ENCODE measurements at regions not wholly inside any gene's neighbourhood (a gene's known extent, or its start where the extent isn't known, plus 50 kb on each side); places are given as distances from the start of the nearest gene placed in this dataset.

DNA sequence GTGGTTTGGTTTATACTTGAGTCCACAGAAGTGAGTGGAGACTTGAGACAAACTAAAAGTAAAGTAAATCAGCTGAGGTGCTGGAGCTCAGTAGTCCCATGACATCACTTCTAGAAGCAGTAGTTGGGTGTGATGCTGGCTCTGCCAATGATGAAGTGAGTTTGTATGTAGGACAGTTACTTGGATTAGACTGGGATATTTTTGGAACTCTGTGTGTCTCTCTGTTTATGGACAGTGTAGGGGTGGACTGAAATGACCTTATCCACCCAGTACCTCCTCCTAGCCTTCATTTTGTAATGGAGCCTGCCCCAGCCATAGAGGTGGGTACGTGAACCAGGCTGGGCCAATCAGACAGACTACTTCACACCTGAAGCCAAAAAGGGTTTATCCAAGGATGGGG lies 52.2 kb downstream of the POLR1D start:
- no peak overlapping the region for H3K4me3 ChIP-seq (ENCODE audit: low read depth, low read length)
- H3K36me3 ChIP-seq (ENCODE audit: control insufficient read depth, insufficient read depth, low read length), result no peaks in the 10 kb centered on the region
- H3K4me1 ChIP-seq (ENCODE audit: control insufficient read depth, insufficient read depth, low read length), result no peaks in the 10 kb centered on the region
- no peaks in the 10 kb centered on the region for H3K27me3 ChIP-seq (ENCODE audit: control insufficient read depth, insufficient read depth, low read length)
- WGBS (ENCODE audit: insufficient coverage), result no CpG with 5 or more reads among the region's 1 CpG
- no peak overlapping the region for H3K27ac ChIP-seq (ENCODE audit: low read depth, low read length)
- H3K9me3 ChIP-seq (ENCODE audit: control insufficient read depth, insufficient read depth, low read length), result no peaks in the 10 kb centered on the region
- DNase-seq (ENCODE audit: low read depth in 4 of 6, low spot score in 6 of 6), result no peak

DNA sequence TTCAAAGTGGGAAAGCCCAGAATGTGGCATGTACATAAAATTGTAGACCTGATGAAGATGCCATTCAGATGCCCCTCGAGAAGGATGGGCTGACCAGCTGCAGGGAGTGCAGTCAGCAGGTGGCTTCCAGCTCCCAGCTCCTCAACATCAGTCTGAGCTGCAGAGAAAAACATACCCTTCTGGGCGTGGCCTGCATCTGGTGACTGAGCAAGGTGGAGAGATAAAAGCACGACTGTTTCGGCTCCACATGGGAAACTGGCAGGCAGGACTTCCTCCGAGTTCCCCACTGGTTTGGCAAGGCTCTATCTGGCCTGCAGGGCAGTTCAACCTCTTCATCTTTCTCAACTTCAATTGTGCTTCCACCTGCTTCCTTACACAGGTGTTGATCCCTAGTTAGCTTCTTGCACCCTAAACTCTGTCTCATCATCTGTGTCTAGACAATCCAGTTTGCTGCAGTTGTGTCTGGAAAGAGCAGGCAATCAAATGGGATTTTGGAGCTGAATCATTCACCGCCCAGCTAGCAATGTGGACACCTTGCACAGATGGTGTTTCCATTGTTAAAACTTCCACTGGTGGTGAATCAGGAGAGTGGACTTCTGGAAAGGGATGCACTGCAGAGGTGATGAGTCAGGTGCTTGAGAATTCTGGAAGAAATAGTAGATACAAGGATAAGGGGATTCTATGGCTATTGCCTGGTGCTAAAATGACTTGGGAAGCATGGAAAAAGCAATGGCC lies 56.8 kb downstream of the POLR1D start:
- 69% methylated on average over 6 of the region's 6 CpGs for WGBS (ENCODE audit: insufficient coverage)
- H3K4me1 ChIP-seq (ENCODE audit: control insufficient read depth, insufficient read depth, low read length), result no peaks in the 10 kb centered on the region
- no peaks in the 10 kb centered on the region for H3K27me3 ChIP-seq (ENCODE audit: control insufficient read depth, insufficient read depth, low read length)
- no peak for DNase-seq (ENCODE audit: low read depth in 4 of 6, low spot score in 6 of 6)
- H3K36me3 ChIP-seq (ENCODE audit: control insufficient read depth, insufficient read depth, low read length), result no peaks in the 10 kb centered on the region
- H3K9me3 ChIP-seq (ENCODE audit: control insufficient read depth, insufficient read depth, low read length), result no peaks in the 10 kb centered on the region
- H3K27ac ChIP-seq (ENCODE audit: low read depth, low read length), result no peak overlapping the region
- H3K4me3 ChIP-seq (ENCODE audit: low read depth, low read length), result no peak overlapping the region

DNA sequence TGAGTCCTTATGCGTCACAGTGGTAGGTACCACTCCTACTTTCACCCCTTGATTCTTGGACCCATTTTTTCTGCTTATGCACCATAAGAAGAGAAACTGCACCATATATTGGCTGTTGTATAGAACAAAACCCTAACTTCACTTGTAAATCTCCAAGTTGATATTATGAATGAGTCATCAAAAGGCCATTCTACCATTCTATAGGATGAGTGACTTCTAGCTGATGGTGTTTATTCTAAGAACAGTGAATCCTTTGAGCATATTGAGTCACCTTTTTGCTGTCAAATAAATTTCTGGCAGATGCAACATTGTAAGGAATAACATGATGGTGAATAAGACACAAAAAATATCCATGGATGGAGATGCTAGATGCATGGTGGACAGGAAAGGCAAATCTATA lies 57.7 kb downstream of the POLR1D start:
- Histone ChIP-seq H3K36me3 (ENCODE audit: control insufficient read depth, insufficient read depth, low read length) (no peaks in the 10 kb centered on the region), H3K4me1 (ENCODE audit: control insufficient read depth, insufficient read depth, low read length) (no peaks in the 10 kb centered on the region), H3K4me3 (ENCODE audit: low read depth, low read length) (no peak overlapping the region), H3K9me3 (ENCODE audit: control insufficient read depth, insufficient read depth, low read length) (no peaks in the 10 kb centered on the region), H3K27ac (ENCODE audit: low read depth, low read length) (no peak overlapping the region), H3K27me3 (ENCODE audit: control insufficient read depth, insufficient read depth, low read length) (no peaks in the 10 kb centered on the region)
- no peak for DNase-seq (ENCODE audit: low read depth in 4 of 6, low spot score in 6 of 6)
- no CpG with 5 or more reads among the region's 1 CpG for WGBS (ENCODE audit: insufficient coverage)

DNA sequence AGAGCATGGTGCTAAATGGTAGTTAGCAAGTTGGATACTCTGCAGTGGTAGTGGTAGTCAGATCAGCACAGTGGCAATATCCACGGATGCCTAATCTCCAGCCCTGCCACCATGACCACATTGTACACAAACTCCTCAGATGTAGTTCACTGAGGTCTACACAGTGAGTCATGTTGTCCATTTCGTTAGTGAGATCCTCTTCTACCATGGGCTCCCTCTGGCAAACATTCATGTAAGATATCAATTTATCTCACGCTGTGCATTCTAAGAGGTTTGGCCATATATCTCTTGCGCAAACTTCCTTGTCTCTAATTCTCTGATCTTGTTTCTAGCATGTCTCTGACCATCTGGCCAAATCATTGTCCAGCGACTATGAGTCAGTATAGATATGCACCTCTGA lies 58.2 kb downstream of the POLR1D start:
- H3K4me3 ChIP-seq (ENCODE audit: low read depth, low read length), result no peak overlapping the region
- 100% methylated on average over 4 of the region's 5 CpGs for WGBS (ENCODE audit: insufficient coverage)
- no peaks in the 10 kb centered on the region for H3K36me3 ChIP-seq (ENCODE audit: control insufficient read depth, insufficient read depth, low read length)
- no peak for DNase-seq (ENCODE audit: low read depth in 4 of 6, low spot score in 6 of 6)
- H3K27ac ChIP-seq (ENCODE audit: low read depth, low read length), result no peak overlapping the region
- H3K9me3 ChIP-seq (ENCODE audit: control insufficient read depth, insufficient read depth, low read length), result peaks cover 1% of the 10 kb centered on the region
- H3K27me3 ChIP-seq (ENCODE audit: control insufficient read depth, insufficient read depth, low read length), result no peaks in the 10 kb centered on the region
- no peaks in the 10 kb centered on the region for H3K4me1 ChIP-seq (ENCODE audit: control insufficient read depth, insufficient read depth, low read length)

DNA sequence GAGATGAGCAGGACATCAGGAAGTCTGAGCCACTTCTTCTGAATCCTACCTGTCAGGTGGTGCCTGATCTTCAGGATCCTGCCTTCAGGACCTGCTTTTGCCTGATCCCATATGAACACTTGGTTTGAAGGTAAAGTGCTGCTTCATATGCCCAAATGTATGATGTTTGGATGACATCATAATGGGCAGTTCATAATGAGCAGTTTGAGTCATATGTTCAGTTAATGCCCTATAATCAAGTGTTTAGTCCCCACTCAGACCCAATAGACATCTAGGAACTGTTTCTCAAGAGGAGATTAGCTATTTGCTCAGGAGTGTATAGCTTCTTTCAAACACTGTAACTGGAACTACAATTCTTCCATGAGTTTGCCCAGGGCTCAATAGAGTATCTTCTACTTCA lies 58.8 kb downstream of the POLR1D start:
- peaks cover 2% of the 10 kb centered on the region for H3K9me3 ChIP-seq (ENCODE audit: control insufficient read depth, insufficient read depth, low read length)

DNA sequence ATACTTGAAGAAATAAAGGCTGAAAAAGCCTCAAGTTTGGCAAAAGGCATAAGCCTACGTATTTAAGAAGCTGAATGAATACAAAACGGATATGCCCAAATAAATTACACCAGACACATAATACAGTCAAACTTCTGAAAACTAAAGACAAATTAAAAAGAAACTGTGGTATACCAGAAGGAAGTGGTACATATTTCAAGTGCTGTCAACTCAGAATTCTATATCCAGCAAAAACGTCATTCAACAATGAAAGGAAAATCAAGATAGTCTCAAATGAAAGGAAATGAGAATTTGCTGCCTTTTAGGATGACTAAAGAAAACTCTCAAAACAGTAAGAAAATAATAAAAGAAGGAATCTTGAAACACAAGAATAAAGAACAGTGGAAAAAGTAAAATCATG lies 69.5 kb downstream of the POLR1D start:
- DNase-seq (ENCODE audit: low read depth in 4 of 6, low spot score in 6 of 6), result no peak
- H3K4me3 ChIP-seq (ENCODE audit: low read depth, low read length), result no peak overlapping the region
- peaks cover 5% of the 10 kb centered on the region for H3K9me3 ChIP-seq (ENCODE audit: control insufficient read depth, insufficient read depth, low read length)
- no peaks in the 10 kb centered on the region for H3K36me3 ChIP-seq (ENCODE audit: control insufficient read depth, insufficient read depth, low read length)
- no peaks in the 10 kb centered on the region for H3K27me3 ChIP-seq (ENCODE audit: control insufficient read depth, insufficient read depth, low read length)
- no CpG with 5 or more reads among the region's 3 CpGs for WGBS (ENCODE audit: insufficient coverage)
- no peaks in the 10 kb centered on the region for H3K4me1 ChIP-seq (ENCODE audit: control insufficient read depth, insufficient read depth, low read length)
- H3K27ac ChIP-seq (ENCODE audit: low read depth, low read length), result no peak overlapping the region

More for the DNA sequence above, 58.8 kb downstream of the POLR1D start:
- H3K27me3 ChIP-seq (ENCODE audit: control insufficient read depth, insufficient read depth, low read length), result no peaks in the 10 kb centered on the region
- H3K4me1 ChIP-seq (ENCODE audit: control insufficient read depth, insufficient read depth, low read length), result no peaks in the 10 kb centered on the region
- H3K4me3 ChIP-seq (ENCODE audit: low read depth, low read length), result no peak overlapping the region
- H3K27ac ChIP-seq (ENCODE audit: low read depth, low read length), result no peak overlapping the region
- H3K36me3 ChIP-seq (ENCODE audit: control insufficient read depth, insufficient read depth, low read length), result no peaks in the 10 kb centered on the region
- DNase-seq (ENCODE audit: low read depth in 4 of 6, low spot score in 6 of 6), result no peak

DNA sequence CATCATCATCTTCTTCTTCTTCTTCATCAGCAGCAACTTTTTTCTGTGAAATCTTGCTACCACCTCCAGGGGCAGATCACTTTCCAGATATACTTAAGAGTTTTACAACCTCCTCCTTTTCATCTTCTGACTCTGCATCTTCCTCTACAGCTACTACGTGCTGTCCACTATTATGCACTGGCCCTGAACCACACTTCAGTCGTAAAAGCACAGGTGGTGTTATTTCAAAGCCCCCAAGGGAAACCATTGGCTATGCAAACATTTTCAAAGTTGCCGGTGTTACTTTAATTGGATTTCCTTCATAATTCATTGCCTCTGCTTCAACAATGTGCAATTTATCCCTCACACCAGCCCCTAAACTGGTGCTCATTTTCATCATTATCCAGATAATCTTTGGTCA lies 75.0 kb downstream of the POLR1D start:
- Histone ChIP-seq H3K4me3 (ENCODE audit: low read depth, low read length) (no peak overlapping the region), H3K36me3 (ENCODE audit: control insufficient read depth, insufficient read depth, low read length) (no peaks in the 10 kb centered on the region), H3K4me1 (ENCODE audit: control insufficient read depth, insufficient read depth, low read length) (no peaks in the 10 kb centered on the region), H3K27me3 (ENCODE audit: control insufficient read depth, insufficient read depth, low read length) (no peaks in the 10 kb centered on the region), H3K9me3 (ENCODE audit: control insufficient read depth, insufficient read depth, low read length) (no peaks in the 10 kb centered on the region), H3K27ac (ENCODE audit: low read depth, low read length) (no peak overlapping the region)
- 60% methylated on average over 3 of the region's 3 CpGs for WGBS (ENCODE audit: insufficient coverage)
- DNase-seq (ENCODE audit: low read depth in 4 of 6, low spot score in 6 of 6), result no peak

DNA sequence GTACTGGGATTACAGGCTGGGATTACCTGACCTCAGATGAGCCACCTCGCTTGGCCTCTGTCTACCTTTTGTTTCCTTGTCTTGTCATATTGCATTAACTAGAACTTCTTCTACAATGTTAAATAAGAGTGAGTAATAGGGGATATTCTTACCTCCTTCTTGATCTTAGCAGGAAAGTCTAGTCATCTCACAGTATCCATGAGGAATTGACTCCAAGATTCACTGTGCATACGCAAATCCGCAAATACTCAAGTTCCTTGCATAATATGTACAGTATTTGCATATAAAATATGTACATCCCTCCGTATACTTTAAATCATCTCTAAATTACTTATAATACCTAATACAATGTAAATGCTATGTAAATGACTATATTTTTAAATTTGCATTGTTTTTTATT lies 78.3 kb downstream of the POLR1D start:
- Histone ChIP-seq H3K4me1 (ENCODE audit: control insufficient read depth, insufficient read depth, low read length) (no peaks in the 10 kb centered on the region), H3K36me3 (ENCODE audit: control insufficient read depth, insufficient read depth, low read length) (no peaks in the 10 kb centered on the region), H3K27me3 (ENCODE audit: control insufficient read depth, insufficient read depth, low read length) (no peaks in the 10 kb centered on the region), H3K27ac (ENCODE audit: low read depth, low read length) (no peak overlapping the region), H3K4me3 (ENCODE audit: low read depth, low read length) (no peak overlapping the region), H3K9me3 (ENCODE audit: control insufficient read depth, insufficient read depth, low read length) (no peaks in the 10 kb centered on the region)
- DNase-seq (ENCODE audit: low read depth in 4 of 6, low spot score in 6 of 6), result no peak
- no CpG with 5 or more reads among the region's 4 CpGs for whole genome bisulfite sequencing (ENCODE audit: insufficient coverage)

DNA sequence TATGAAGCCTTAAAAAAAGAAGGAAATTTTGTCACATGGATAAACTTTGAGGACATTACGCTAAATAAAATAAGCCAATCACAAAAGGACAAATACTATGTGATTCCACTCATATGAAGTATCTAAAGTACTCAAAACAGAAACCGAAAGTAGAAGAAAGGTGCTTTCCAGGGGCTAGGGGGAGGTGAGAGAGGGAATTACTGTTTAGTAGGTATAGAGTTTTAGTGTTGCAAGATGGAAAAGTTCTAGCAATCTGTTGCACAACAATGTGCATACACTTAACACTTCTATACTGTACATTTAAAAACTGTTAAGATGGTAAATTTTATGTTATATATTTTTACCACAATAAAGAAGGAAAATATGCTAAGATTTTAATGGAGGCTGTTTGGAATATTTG lies 83.0 kb downstream of the POLR1D start:
- WGBS (ENCODE audit: insufficient coverage), result no CpG with 5 or more reads among the region's 2 CpGs
- H3K27me3 ChIP-seq (ENCODE audit: control insufficient read depth, insufficient read depth, low read length), result no peaks in the 10 kb centered on the region
- H3K36me3 ChIP-seq (ENCODE audit: control insufficient read depth, insufficient read depth, low read length), result no peaks in the 10 kb centered on the region
- DNase-seq (ENCODE audit: low read depth in 4 of 6, low spot score in 6 of 6), result no peak
- no peak overlapping the region for H3K4me3 ChIP-seq (ENCODE audit: low read depth, low read length)
- H3K9me3 ChIP-seq (ENCODE audit: control insufficient read depth, insufficient read depth, low read length), result no peaks in the 10 kb centered on the region
- no peak overlapping the region for H3K27ac ChIP-seq (ENCODE audit: low read depth, low read length)
- H3K4me1 ChIP-seq (ENCODE audit: control insufficient read depth, insufficient read depth, low read length), result no peaks in the 10 kb centered on the region

DNA sequence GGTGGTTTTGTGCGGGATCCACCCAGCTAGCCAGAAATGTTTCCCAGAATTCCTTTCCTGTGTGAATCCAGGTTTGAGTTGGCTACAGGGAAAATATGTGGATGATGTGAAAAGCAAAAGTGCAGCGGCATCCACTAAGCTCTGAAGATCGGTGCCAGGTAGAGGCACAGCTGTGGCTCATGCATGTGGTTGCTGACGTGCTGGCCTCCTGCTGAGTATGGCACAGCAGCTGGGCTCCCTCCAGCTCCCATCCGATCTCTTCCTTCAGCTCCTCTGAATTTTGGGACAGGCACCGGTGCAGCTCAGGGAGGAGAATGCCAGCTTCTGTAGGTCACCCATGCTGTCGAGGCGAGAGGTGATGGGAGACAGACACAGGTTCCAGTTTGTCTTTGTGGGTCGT lies 84.0 kb upstream of the GSX1 start:
- Histone ChIP-seq H3K27ac (ENCODE audit: low read depth, low read length) (no peak overlapping the region), H3K4me1 (ENCODE audit: control insufficient read depth, insufficient read depth, low read length) (no peaks in the 10 kb centered on the region), H3K36me3 (ENCODE audit: control insufficient read depth, insufficient read depth, low read length) (no peaks in the 10 kb centered on the region), H3K4me3 (ENCODE audit: low read depth, low read length) (no peak overlapping the region), H3K27me3 (ENCODE audit: control insufficient read depth, insufficient read depth, low read length) (no peaks in the 10 kb centered on the region), H3K9me3 (ENCODE audit: control insufficient read depth, insufficient read depth, low read length) (no peaks in the 10 kb centered on the region)
- DNase-seq (ENCODE audit: low read depth in 4 of 6, low spot score in 6 of 6), result no peak
- WGBS (ENCODE audit: insufficient coverage), result 85% methylated on average over 8 of the region's 9 CpGs

Measured in spinal cord (tissue), 9 donors.